ENCODE measurements at regions not wholly inside any gene's neighbourhood (a gene's known extent, or its start where the extent isn't known, plus 50 kb on each side); places are given as distances from the start of the nearest gene placed in this dataset.
A peak's percentile ranks its signal among the peaks of the same experiment; 100 is the strongest.
"Not testable (repeated sequence)": the region's sequence is repeated elsewhere in the genome, so short reads cannot be mapped to it uniquely, and the experiment has no call there.

- no peak for ATAC-seq (ENCODE audit: low read depth)
- no peak overlapping the region for H3K27ac ChIP-seq (ENCODE audit: poor library complexity, severe bottlenecking)
- no peak for DNase-seq (ENCODE audit: low spot score)
These were observed 57.9 kb downstream of the HINT1 start for GRCh38 chr5:131107128-131107527.

DNA sequence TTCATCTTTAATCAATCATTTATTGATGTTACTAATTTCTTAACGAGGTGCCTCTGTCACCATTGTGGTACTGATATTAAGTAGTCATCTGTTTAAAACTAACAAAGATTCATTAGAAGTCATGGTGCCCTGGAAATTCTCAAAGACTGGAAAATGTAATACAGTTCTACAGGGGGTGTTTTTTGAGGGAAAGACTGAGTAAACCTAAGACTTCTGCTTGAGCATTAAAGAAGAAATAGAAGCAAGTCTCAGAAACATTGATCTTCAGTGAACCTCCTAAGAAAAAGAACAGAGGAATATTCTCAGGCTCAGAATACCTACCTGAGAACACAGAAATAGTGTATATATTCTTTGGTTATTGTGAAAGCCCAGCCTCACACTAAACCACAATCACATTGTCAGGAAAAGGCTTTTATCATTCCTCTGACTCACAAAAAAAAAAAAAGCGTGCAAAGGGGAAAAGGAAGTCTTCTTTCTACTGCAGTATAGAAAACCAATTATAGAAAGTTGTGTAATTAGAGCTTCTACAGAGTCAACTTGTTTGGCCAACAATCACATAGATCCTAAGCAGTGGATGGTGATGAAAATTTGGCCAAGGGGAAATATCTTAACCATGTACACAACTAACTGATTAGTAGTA lies 60.8 kb downstream of the HINT1 start:
- Histone ChIP-seq H3K9me3 (ENCODE audit: severe bottlenecking) (no peaks in the 10 kb centered on the region), H3K4me1 (ENCODE audit: insufficient read depth, poor library complexity, severe bottlenecking) (no peaks in the 10 kb centered on the region), H3K27ac (ENCODE audit: poor library complexity, severe bottlenecking) (no peak overlapping the region), H3K27me3 (ENCODE audit: insufficient read depth, poor library complexity, severe bottlenecking) (peaks cover 4% of the 10 kb centered on the region), H3K36me3 (ENCODE audit: low read depth) (no peaks in the 10 kb centered on the region), H3K4me3 (ENCODE audit: severe bottlenecking) (no peak overlapping the region)
- TF ChIP-seq, protein P1, sequence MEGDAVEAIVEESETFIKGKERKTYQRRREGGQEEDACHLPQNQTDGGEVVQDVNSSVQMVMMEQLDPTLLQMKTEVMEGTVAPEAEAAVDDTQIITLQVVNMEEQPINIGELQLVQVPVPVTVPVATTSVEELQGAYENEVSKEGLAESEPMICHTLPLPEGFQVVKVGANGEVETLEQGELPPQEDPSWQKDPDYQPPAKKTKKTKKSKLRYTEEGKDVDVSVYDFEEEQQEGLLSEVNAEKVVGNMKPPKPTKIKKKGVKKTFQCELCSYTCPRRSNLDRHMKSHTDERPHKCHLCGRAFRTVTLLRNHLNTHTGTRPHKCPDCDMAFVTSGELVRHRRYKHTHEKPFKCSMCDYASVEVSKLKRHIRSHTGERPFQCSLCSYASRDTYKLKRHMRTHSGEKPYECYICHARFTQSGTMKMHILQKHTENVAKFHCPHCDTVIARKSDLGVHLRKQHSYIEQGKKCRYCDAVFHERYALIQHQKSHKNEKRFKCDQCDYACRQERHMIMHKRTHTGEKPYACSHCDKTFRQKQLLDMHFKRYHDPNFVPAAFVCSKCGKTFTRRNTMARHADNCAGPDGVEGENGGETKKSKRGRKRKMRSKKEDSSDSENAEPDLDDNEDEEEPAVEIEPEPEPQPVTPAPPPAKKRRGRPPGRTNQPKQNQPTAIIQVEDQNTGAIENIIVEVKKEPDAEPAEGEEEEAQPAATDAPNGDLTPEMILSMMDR (IDR thresholded peaks at IDR 0.05; ENCODE audit: poor library complexity, severe bottlenecking) = no peak
- DNase-seq (ENCODE audit: low spot score) = no peak
- 0 out of 3 replicates have a peak, but pooled peaks have one; percentile 23 for ATAC-seq (ENCODE audit: low read depth)

More at GRCh38 chr5:131107128-131107527, 57.9 kb downstream of the HINT1 start:
- TF ChIP-seq, protein P1 (IDR thresholded peaks at IDR 0.05; ENCODE audit: poor library complexity, severe bottlenecking) = no peak
- peaks cover 4% of the 10 kb centered on the region for H3K27me3 ChIP-seq (ENCODE audit: insufficient read depth, poor library complexity, severe bottlenecking)
- H3K4me3 ChIP-seq (ENCODE audit: severe bottlenecking) = no peak overlapping the region
- no peaks in the 10 kb centered on the region for H3K4me1 ChIP-seq (ENCODE audit: insufficient read depth, poor library complexity, severe bottlenecking)
- H3K9me3 ChIP-seq (ENCODE audit: severe bottlenecking) = no peaks in the 10 kb centered on the region
- no peaks in the 10 kb centered on the region for H3K36me3 ChIP-seq (ENCODE audit: low read depth)

DNA sequence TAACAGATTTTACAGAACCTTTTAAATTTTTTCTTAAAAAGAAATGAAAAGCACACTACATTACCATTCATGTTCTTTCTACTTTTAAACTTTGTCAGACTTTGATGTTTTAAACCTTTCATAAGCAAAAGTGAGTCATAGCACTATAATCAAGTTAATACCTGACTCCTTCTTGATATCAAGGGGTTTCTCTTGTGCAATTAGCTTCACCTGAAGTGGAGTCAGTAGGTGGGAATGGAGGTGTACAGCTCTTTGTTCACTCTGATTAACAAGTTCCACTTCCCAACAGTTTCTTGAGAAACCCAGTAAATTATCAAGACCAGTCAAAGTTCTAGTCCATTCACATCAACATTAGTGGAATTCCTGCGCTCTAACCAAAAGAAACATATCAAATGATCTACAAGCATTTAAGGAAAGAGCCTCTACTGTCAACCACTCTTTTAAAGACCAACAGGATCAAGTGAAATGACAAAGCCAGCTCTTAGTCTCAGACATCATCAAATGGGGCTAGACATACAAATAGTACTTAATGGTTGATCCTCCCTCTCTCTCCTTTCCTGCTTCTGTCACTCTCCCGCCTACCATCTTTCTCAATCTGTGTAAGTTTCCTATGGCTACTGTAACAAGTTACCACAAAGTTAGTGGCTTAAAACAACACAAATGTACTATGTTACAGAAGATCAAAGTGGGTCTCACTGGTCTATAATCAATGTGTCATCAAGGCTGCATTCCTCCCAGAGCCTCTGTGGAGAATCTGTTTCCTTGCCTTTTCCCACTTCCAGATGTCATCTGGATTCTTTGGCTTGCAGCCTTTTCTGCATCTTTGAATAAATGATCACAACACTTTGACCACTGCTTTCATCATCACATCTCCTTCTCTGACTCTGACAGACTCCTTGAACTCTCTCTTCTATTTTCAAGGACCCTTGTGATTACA lies 68.0 kb downstream of the HINT1 start:
- Histone ChIP-seq H3K9me3 (ENCODE audit: severe bottlenecking) (no peaks in the 10 kb centered on the region), H3K27ac (ENCODE audit: poor library complexity, severe bottlenecking) (no peak overlapping the region), H3K27me3 (ENCODE audit: insufficient read depth, poor library complexity, severe bottlenecking) (no peaks in the 10 kb centered on the region), H3K4me3 (ENCODE audit: severe bottlenecking) (no peak overlapping the region), H3K4me1 (ENCODE audit: insufficient read depth, poor library complexity, severe bottlenecking) (peaks cover 3% of the 10 kb centered on the region), H3K36me3 (ENCODE audit: low read depth) (no peaks in the 10 kb centered on the region)
- ATAC-seq (ENCODE audit: low read depth) (no peak), DNase-seq (ENCODE audit: low spot score) (no peak)
- TF ChIP-seq, protein P1 (IDR thresholded peaks at IDR 0.05; ENCODE audit: poor library complexity, severe bottlenecking) = no peak

- not testable (repeated sequence) for H3K27ac ChIP-seq (ENCODE audit: poor library complexity, severe bottlenecking); ATAC-seq (ENCODE audit: low read depth); H3K4me3 ChIP-seq (ENCODE audit: severe bottlenecking); DNase-seq (ENCODE audit: low spot score); H3K27me3 ChIP-seq (ENCODE audit: insufficient read depth, poor library complexity, severe bottlenecking); H3K36me3 ChIP-seq (ENCODE audit: low read depth); H3K4me1 ChIP-seq (ENCODE audit: insufficient read depth, poor library complexity, severe bottlenecking); H3K9me3 ChIP-seq (ENCODE audit: severe bottlenecking)
These were observed 69.5 kb downstream of the HINT1 start for GRCh38 chr5:131095561-131095960.

GRCh38 chr5:131084436-131084835 lies 80.6 kb downstream of the HINT1 start:
- TF ChIP-seq, protein P1 (IDR thresholded peaks at IDR 0.05; ENCODE audit: poor library complexity, severe bottlenecking) = no peak
- no peak for ATAC-seq (ENCODE audit: low read depth)
- no peaks in the 10 kb centered on the region for H3K4me1 ChIP-seq (ENCODE audit: insufficient read depth, poor library complexity, severe bottlenecking)

More at GRCh38 chr5:131084436-131084835, 80.6 kb downstream of the HINT1 start:
- H3K4me3 ChIP-seq (ENCODE audit: severe bottlenecking) = no peak overlapping the region
- H3K27me3 ChIP-seq (ENCODE audit: insufficient read depth, poor library complexity, severe bottlenecking) = no peaks in the 10 kb centered on the region
- DNase-seq (ENCODE audit: low spot score) = no peak
- no peaks in the 10 kb centered on the region for H3K36me3 ChIP-seq (ENCODE audit: low read depth)
- no peak overlapping the region for H3K27ac ChIP-seq (ENCODE audit: poor library complexity, severe bottlenecking)
- H3K9me3 ChIP-seq (ENCODE audit: severe bottlenecking) = no peaks in the 10 kb centered on the region
